ENCODE measurements at regions not wholly inside any gene's neighbourhood (a gene's known extent, or its start where the extent isn't known, plus 50 kb on each side); places are given as distances from the start of the nearest gene placed in this dataset.

- Histone ChIP-seq H3K4me1 (ENCODE audit: insufficient read depth, low read length) (peaks cover 9% of the 10 kb centered on the region), H3K4me3 (replicated peaks in 1 of 3; ENCODE audit: insufficient read depth in 1 of 3, low read depth in 2 of 3, low read length in 3 of 3) (no peak overlapping the region), H3K36me3 (replicated peaks in 1 of 2; ENCODE audit: control insufficient read depth in 1 of 2, insufficient read depth in 2 of 2, low read length in 2 of 2) (no peaks in the 10 kb centered on the region), H2AFZ (ENCODE audit: low read length) (no peak overlapping the region), H3K9me3 (ENCODE audit: low read length) (no peaks in the 10 kb centered on the region), H3K79me2 (ENCODE audit: insufficient read depth, low read length) (no peaks in the 10 kb centered on the region), H3K9ac (ENCODE audit: insufficient read depth, low read depth, low read length) (no peak overlapping the region), H3K4me2 (ENCODE audit: low read depth, low read length) (no peak overlapping the region), H3K27me3 (ENCODE audit: control insufficient read depth in 1 of 2, insufficient read depth in 2 of 2, low read length in 2 of 2) (peaks cover 0 to 14% of the 10 kb centered on the region in 2 experiments; a peak in 3 of 5 replicates), H4K20me1 (ENCODE audit: insufficient read depth, low read length) (no peaks in the 10 kb centered on the region), H3K27ac (ENCODE audit: extremely low read length, insufficient read depth, low read length) (no peak overlapping the region)
- DNase-seq (ENCODE audit: low spot score) (no peak), FAIRE-seq (no peak), ATAC-seq (no peak)
- BruUV-seq (replicated peaks), result no TSS peak
- in situ Hi-C loops (cut with HindIII; ENCODE audit: extremely low pct_ligation_motif_present, low pct_unique_long_range_greater_than_20kb) (no loop called here), intact Hi-C loops (cut with micrococcal nuclease; ENCODE audit: unreplicated experiment) (no loop called here)
- CTCF ChIA-PET (ENCODE audit: low intra/inter-chr PET ratio, low total read pairs), result no interaction called here
- TF ChIP-seq ZNF143 (CRISPR knock-in tag; IDR thresholded peaks at IDR 0.05) (no peak), KAT2B (IDR thresholded peaks at IDR 0.05; ENCODE audit: borderline replicate concordance, low read depth, low read length) (no peak), ETS1 (CRISPR knock-in tag; IDR thresholded peaks at IDR 0.05) (no peak), ZNF773 (CRISPR knock-in tag; IDR thresholded peaks at IDR 0.05; ENCODE audit: borderline replicate concordance) (no peak), ISX (CRISPR knock-in tag; conservative IDR thresholded peaks at IDR 0.05) (no peak), HOXA5 (CRISPR knock-in tag; IDR thresholded peaks at IDR 0.05) (no peak), ZBTB33 (CRISPR knock-in tag; IDR thresholded peaks at IDR 0.05) (no peak), PHF8 (CRISPR knock-in tag; IDR thresholded peaks at IDR 0.05) (no peak), NCOA1 (CRISPR knock-in tag; IDR thresholded peaks at IDR 0.05) (no peak), ZNF263 (CRISPR knock-in tag; IDR thresholded peaks at IDR 0.05) (no peak), KMT2A (CRISPR knock-in tag; IDR thresholded peaks at IDR 0.05) (no peak), ZNF138 (CRISPR knock-in tag; IDR thresholded peaks at IDR 0.05; ENCODE audit: low read depth) (no peak), ZC3H4 (CRISPR knock-in tag; IDR thresholded peaks at IDR 0.05; ENCODE audit: borderline replicate concordance) (no peak), MLXIP (CRISPR knock-in tag; IDR thresholded peaks at IDR 0.05; ENCODE audit: borderline replicate concordance) (no peak), ONECUT2 (CRISPR knock-in tag; IDR thresholded peaks at IDR 0.05) (no peak), ARNT (IDR thresholded peaks at IDR 0.05) (no peak), NR1H2 (CRISPR knock-in tag; IDR thresholded peaks at IDR 0.05; ENCODE audit: borderline replicate concordance, low read depth) (no peak)
- 37% methylated on average over 14 of the region's 17 CpGs for WGBS (ENCODE audit: low lambda C conversion rate)
- POLR2A ChIA-PET, result no interaction called here
These were observed 921.3 kb downstream of the BRD1 start for GRCh38 chr22:48906216-48906835.

All from HepG2 (cell line).